GM19328 (cell line): ENCODE measurements at regions not wholly inside any gene's neighbourhood (a gene's known extent, or its start where the extent isn't known, plus 50 kb on each side); places are given as distances from the start of the nearest gene placed in this dataset.

Experiments used
- ATAC-seq: cut with Tn5 transposase; IDR thresholded peaks from one replicate; pipeline ENCODE4 v1.9.1; 2021; ENCODE audit warnings: mild to moderate bottlenecking, moderate library complexity; ENCODE audit not compliant: unreplicated experiment

- no peak for ATAC-seq
Observed at GRCh38 chr13:107138486-107138885, 570.5 kb upstream of the ARGLU1 start.

GRCh38 chr13:107133950-107134349, 566.0 kb upstream of the ARGLU1 start:
- no peak for ATAC-seq

GRCh38 chr13:107130566-107130965, 562.6 kb upstream of the ARGLU1 start:
- no peak for ATAC-seq

- no peak for ATAC-seq
Observed at GRCh38 chr13:107124730-107125129, 556.8 kb upstream of the ARGLU1 start.

- no peak for ATAC-seq
Observed at GRCh38 chr13:107124129-107124718, 556.3 kb upstream of the ARGLU1 start.

- no peak for ATAC-seq
Observed at GRCh38 chr13:107121793-107122192, 553.9 kb upstream of the ARGLU1 start.

- no peak for ATAC-seq
Observed at GRCh38 chr13:107119989-107120881, 552.3 kb upstream of the ARGLU1 start.

- ATAC-seq = no peak
Observed at GRCh38 chr13:107118506-107118905, 550.6 kb upstream of the ARGLU1 start.

- ATAC-seq = no peak
Observed at GRCh38 chr13:107117327-107118012, 549.5 kb upstream of the ARGLU1 start.

- no peak for ATAC-seq
Observed at GRCh38 chr13:107113387-107113786, 545.5 kb upstream of the ARGLU1 start.

- no peak for ATAC-seq
Observed at GRCh38 chr13:107111248-107111647, 543.3 kb upstream of the ARGLU1 start.

- ATAC-seq = no peak
Observed at GRCh38 chr13:107104631-107105030, 536.7 kb upstream of the ARGLU1 start.

GRCh38 chr13:107102676-107103075, 534.7 kb upstream of the ARGLU1 start:
- ATAC-seq = no peak

- ATAC-seq = no peak
Observed at GRCh38 chr13:107099661-107100060, 531.7 kb upstream of the ARGLU1 start.

GRCh38 chr13:107097916-107098315, 530.0 kb upstream of the ARGLU1 start:
- no peak for ATAC-seq

GRCh38 chr13:107095876-107096275, 527.9 kb upstream of the ARGLU1 start:
- no peak for ATAC-seq

- no peak for ATAC-seq
Observed at GRCh38 chr13:107091861-107092260, 523.9 kb upstream of the ARGLU1 start.

GRCh38 chr13:107091428-107091827, 523.5 kb upstream of the ARGLU1 start:
- ATAC-seq = no peak

- no peak for ATAC-seq
Observed at GRCh38 chr13:107088061-107088460, 520.1 kb upstream of the ARGLU1 start.

GRCh38 chr13:107079423-107080049, 511.6 kb upstream of the ARGLU1 start:
- no peak for ATAC-seq

- no peak for ATAC-seq
Observed at GRCh38 chr13:107078229-107078765, 510.4 kb upstream of the ARGLU1 start.
